ENCODE measurements at regions not wholly inside any gene's neighbourhood (a gene's known extent, or its start where the extent isn't known, plus 50 kb on each side); places are given as distances from the start of the nearest gene placed in this dataset.

GRCh38 chr5:8299716-8300115, 430.8 kb downstream of the MTRR start:
- Histone ChIP-seq H3K9me3 (ENCODE audit: low read depth) (no peaks in the 10 kb centered on the region), H3K79me2 (no peaks in the 10 kb centered on the region), H3K27me3 (no peaks in the 10 kb centered on the region), H3K4me1 (ENCODE audit: insufficient read depth) (no peaks in the 10 kb centered on the region), H4K20me1 (ENCODE audit: insufficient read depth, poor library complexity, severe bottlenecking) (no peaks in the 10 kb centered on the region), H3K36me3 (replicated peaks; ENCODE audit: insufficient read depth, low read depth) (no peaks in the 10 kb centered on the region), H3K27ac (no peak overlapping the region), H3K9me2 (replicated peaks; ENCODE audit: insufficient read depth) (no peaks in the 10 kb centered on the region), H3K4me3 (no peak overlapping the region), H2AFZ (no peak overlapping the region), H3K4me2 (no peak overlapping the region)
- WGBS (ENCODE audit: low lambda C conversion rate, missing lambda C conversion rate) = 83% methylated on average over 1 of the region's 1 CpG
- no peak for DNase-seq (ENCODE audit: low spot score)
- TF ChIP-seq EZH2phosphoT487 (IDR thresholded peaks at IDR 0.05; ENCODE audit: low read depth, severe bottlenecking, unreplicated experiment) (no peak), EZH2 (IDR thresholded peaks at IDR 0.05; ENCODE audit: borderline replicate concordance) (no peak), CTCF (IDR thresholded peaks at IDR 0.05; ENCODE audit: poor library complexity) (no peak)

DNA sequence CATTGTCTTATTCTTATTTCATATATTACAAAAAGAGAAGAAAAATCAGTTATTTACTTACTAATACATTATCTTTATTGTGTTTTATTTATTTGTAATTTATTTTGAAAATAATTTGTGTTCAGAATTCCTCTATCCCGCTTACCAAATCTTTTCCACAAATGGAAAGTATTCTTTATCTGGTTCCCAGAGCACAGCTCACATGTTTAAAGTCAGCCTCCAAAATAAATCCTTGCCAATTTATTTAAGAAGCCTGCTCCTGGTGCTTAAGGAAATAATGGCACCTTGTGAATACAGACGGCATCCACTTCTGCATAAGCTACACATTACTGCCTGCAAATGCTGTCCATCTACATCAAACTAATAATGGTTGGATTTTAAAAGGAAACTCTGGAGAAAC, 435.4 kb downstream of the MTRR start:
- Histone ChIP-seq H3K79me2 (no peaks in the 10 kb centered on the region), H3K27ac (no peak overlapping the region), H3K4me1 (ENCODE audit: insufficient read depth) (no peaks in the 10 kb centered on the region), H2AFZ (no peak overlapping the region), H4K20me1 (ENCODE audit: insufficient read depth, poor library complexity, severe bottlenecking) (no peaks in the 10 kb centered on the region), H3K27me3 (no peaks in the 10 kb centered on the region), H3K9me2 (replicated peaks; ENCODE audit: insufficient read depth) (no peaks in the 10 kb centered on the region), H3K9me3 (ENCODE audit: low read depth) (no peaks in the 10 kb centered on the region), H3K36me3 (replicated peaks; ENCODE audit: insufficient read depth, low read depth) (no peaks in the 10 kb centered on the region), H3K4me2 (no peak overlapping the region), H3K4me3 (no peak overlapping the region)
- 85% methylated on average over 2 of the region's 2 CpGs for WGBS (ENCODE audit: low lambda C conversion rate, missing lambda C conversion rate)
- no peak for TF ChIP-seq EZH2phosphoT487 (IDR thresholded peaks at IDR 0.05; ENCODE audit: low read depth, severe bottlenecking, unreplicated experiment)
- no peak for TF ChIP-seq EZH2 (IDR thresholded peaks at IDR 0.05; ENCODE audit: borderline replicate concordance)
- no peak for TF ChIP-seq CTCF (IDR thresholded peaks at IDR 0.05; ENCODE audit: poor library complexity)
- DNase-seq (ENCODE audit: low spot score) = no peak

DNA sequence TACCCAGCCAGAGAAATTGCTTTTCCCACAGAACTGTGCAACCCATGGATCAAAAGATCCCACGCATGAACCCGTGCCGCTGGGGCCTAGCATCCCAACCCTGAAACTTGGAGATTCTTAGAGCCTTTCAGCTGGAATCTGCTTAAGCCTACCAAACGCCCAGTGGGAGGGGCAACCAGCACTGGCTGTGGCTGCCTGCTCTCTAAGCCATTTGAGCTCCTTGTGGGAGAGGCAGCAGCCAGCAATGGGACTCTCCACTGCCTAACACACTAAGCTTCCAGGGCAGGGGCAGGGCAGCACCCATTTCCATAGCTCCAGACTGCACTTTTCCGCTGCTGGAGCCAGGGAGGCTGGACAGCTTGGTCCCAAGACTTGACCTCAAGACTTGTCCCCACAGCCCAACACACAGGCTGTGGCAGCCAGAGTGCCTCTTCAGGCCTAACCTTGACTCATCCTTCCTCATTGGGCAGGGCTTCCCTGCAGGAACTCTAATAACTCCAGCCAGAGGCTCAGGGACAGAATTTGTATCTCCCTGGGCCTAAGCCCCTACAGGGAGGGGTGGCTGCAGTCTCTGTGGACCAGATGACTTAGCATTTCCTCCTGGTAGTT, 437.4 kb downstream of the MTRR start:
- H3K9me3 ChIP-seq (ENCODE audit: low read depth) = no peaks in the 10 kb centered on the region
- H3K4me3 ChIP-seq = no peak overlapping the region
- no peak for TF ChIP-seq EZH2 (IDR thresholded peaks at IDR 0.05; ENCODE audit: borderline replicate concordance)
- TF ChIP-seq EZH2phosphoT487 (IDR thresholded peaks at IDR 0.05; ENCODE audit: low read depth, severe bottlenecking, unreplicated experiment) = no peak
- TF ChIP-seq CTCF (IDR thresholded peaks at IDR 0.05; ENCODE audit: poor library complexity) = no peak
- no peaks in the 10 kb centered on the region for H3K4me1 ChIP-seq (ENCODE audit: insufficient read depth)
- H3K4me2 ChIP-seq = no peak overlapping the region
- H4K20me1 ChIP-seq (ENCODE audit: insufficient read depth, poor library complexity, severe bottlenecking) = no peaks in the 10 kb centered on the region
- no peaks in the 10 kb centered on the region for H3K9me2 ChIP-seq (replicated peaks; ENCODE audit: insufficient read depth)
- DNase-seq (ENCODE audit: low spot score) = no peak
- H3K27ac ChIP-seq = no peak overlapping the region
- no peak overlapping the region for H2AFZ ChIP-seq
- H3K36me3 ChIP-seq (replicated peaks; ENCODE audit: insufficient read depth, low read depth) = no peaks in the 10 kb centered on the region
- 80% methylated on average over 5 of the region's 5 CpGs for WGBS (ENCODE audit: low lambda C conversion rate, missing lambda C conversion rate)
- no peaks in the 10 kb centered on the region for H3K79me2 ChIP-seq
- H3K27me3 ChIP-seq = no peaks in the 10 kb centered on the region
